ENCODE measurements at regions not wholly inside any gene's neighbourhood (a gene's known extent, or its start where the extent isn't known, plus 50 kb on each side); places are given as distances from the start of the nearest gene placed in this dataset.

GRCh38 chr13:106099765-106100164, 435.7 kb downstream of the EFNB2 start:
- TF ChIP-seq YY1 (IDR thresholded peaks at IDR 0.05; ENCODE audit: low read depth) (no peak), NFIC (IDR thresholded peaks at IDR 0.05) (no peak), EGR1 (IDR thresholded peaks at IDR 0.05) (no peak), FOXM1 (IDR thresholded peaks at IDR 0.05; ENCODE audit: borderline replicate concordance, low read depth) (no peak), TAF1 (IDR thresholded peaks at IDR 0.05; ENCODE audit: low read depth) (no peak)
